ENCODE measurements at regions not wholly inside any gene's neighbourhood (a gene's known extent, or its start where the extent isn't known, plus 50 kb on each side); places are given as distances from the start of the nearest gene placed in this dataset.
A peak's percentile ranks its signal among the peaks of the same experiment; 100 is the strongest.

DNA sequence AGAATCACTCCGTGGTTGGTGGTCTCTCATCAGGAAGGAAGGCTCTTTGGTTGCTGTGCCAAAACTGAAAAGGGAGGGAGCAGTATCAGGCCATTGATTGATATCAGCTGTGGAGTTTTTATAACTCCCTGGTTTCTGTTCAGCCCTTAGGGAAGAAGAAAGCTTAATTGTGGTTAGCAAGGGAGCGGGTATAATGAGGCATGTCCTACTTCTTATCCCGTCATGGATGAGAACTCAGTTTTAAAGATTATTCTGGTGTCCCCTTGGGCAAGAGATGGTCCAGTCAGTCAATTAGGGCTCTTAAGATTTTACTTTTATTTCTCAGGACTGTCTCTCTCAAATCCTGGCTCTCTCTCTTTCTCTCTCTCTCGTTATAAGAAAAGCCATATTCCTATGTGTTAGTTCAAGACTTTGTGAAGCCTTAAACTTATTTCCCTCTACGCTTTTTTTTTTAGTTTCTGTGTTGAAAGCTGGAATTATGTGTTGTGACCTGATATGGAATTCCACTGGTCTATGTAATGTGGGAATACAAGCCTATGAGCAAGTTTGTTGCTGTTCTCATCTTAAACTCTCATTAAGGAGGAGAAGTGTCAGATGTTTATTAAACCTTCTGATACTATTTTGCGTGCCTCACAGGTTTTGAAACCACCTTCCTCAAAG, 514.0 kb upstream of the CDH2 start:
- H3K4me1 Mint-ChIP-seq = peaks cover 15% of the 10 kb centered on the region
- Histone ChIP-seq H4K20me1 (ENCODE audit: low read depth) (no peaks in the 10 kb centered on the region), H2AFZ (replicated peaks) (no peak overlapping the region), H3K9me3 (ENCODE audit: low read depth) (no peaks in the 10 kb centered on the region), H3K27me3 (no peaks in the 10 kb centered on the region), H3K9ac (no peak overlapping the region), H3K79me2 (ENCODE audit: low read depth) (no peaks in the 10 kb centered on the region), H3K27ac (no peak overlapping the region), H3K4me1 (no peaks in the 10 kb centered on the region), H3K4me2 (no peak overlapping the region), H3K4me3 (no peak overlapping the region), H3F3A (ENCODE audit: low read depth) (no peaks in the 10 kb centered on the region), H3K36me3 (no peaks in the 10 kb centered on the region)
- no peak overlapping the region for H3K4me3 Mint-ChIP-seq
- H3K9me3 Mint-ChIP-seq = no peaks in the 10 kb centered on the region
- H3K27ac Mint-ChIP-seq = peak overlapping the region; percentile 61
- no peak for DNase-seq (ENCODE audit: low spot score)
- H3K36me3 Mint-ChIP-seq = no peaks in the 10 kb centered on the region
- no peak for TF ChIP-seq EZH2phosphoT487 (IDR thresholded peaks at IDR 0.05)
- TF ChIP-seq EZH2 (IDR thresholded peaks at IDR 0.05) = no peak
- H3K27me3 Mint-ChIP-seq (ENCODE audit: insufficient read depth, low read depth) = no peaks in the 10 kb centered on the region

DNA sequence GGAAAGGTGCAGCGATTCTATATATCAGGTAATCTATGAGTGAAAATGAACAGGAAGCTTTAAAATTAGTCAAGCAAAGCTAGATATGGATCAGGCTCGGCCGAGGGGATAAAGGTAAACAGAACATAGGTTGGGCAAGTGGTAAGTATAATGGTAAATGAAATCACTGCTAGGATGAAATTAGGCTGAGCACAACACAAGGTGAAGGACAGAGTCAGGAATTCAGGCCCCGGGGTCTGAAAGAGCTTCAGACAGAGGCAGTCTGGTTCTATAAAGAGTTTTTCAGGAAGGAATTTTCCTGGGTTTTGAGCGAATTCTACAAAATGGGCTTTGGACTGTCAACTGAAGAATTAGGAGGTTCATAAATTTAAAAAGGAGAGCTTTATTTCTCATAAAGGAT, 513.2 kb upstream of the CDH2 start:
- Histone ChIP-seq H4K20me1 (ENCODE audit: low read depth) (no peaks in the 10 kb centered on the region), H3K36me3 (no peaks in the 10 kb centered on the region), H3K27ac (no peak overlapping the region), H3K4me3 (no peak overlapping the region), H3K27me3 (no peaks in the 10 kb centered on the region), H3K4me1 (no peaks in the 10 kb centered on the region), H3K79me2 (ENCODE audit: low read depth) (no peaks in the 10 kb centered on the region), H3K4me2 (no peak overlapping the region), H3K9me3 (ENCODE audit: low read depth) (no peaks in the 10 kb centered on the region), H2AFZ (replicated peaks) (no peak overlapping the region), H3F3A (ENCODE audit: low read depth) (no peaks in the 10 kb centered on the region), H3K9ac (no peak overlapping the region)
- H3K27me3 Mint-ChIP-seq (ENCODE audit: insufficient read depth, low read depth) = no peaks in the 10 kb centered on the region
- H3K4me3 Mint-ChIP-seq = no peak overlapping the region
- TF ChIP-seq, protein P1, sequence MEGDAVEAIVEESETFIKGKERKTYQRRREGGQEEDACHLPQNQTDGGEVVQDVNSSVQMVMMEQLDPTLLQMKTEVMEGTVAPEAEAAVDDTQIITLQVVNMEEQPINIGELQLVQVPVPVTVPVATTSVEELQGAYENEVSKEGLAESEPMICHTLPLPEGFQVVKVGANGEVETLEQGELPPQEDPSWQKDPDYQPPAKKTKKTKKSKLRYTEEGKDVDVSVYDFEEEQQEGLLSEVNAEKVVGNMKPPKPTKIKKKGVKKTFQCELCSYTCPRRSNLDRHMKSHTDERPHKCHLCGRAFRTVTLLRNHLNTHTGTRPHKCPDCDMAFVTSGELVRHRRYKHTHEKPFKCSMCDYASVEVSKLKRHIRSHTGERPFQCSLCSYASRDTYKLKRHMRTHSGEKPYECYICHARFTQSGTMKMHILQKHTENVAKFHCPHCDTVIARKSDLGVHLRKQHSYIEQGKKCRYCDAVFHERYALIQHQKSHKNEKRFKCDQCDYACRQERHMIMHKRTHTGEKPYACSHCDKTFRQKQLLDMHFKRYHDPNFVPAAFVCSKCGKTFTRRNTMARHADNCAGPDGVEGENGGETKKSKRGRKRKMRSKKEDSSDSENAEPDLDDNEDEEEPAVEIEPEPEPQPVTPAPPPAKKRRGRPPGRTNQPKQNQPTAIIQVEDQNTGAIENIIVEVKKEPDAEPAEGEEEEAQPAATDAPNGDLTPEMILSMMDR (IDR thresholded peaks at IDR 0.05) = no peak
- no peak for TF ChIP-seq EZH2 (IDR thresholded peaks at IDR 0.05)
- TF ChIP-seq EZH2phosphoT487 (IDR thresholded peaks at IDR 0.05) = no peak
- no peaks in the 10 kb centered on the region for H3K9me3 Mint-ChIP-seq
- no peak for DNase-seq (ENCODE audit: low spot score)
- no peaks in the 10 kb centered on the region for H3K36me3 Mint-ChIP-seq
- no peak overlapping the region for H3K27ac Mint-ChIP-seq
- peaks cover 15% of the 10 kb centered on the region for H3K4me1 Mint-ChIP-seq

DNA sequence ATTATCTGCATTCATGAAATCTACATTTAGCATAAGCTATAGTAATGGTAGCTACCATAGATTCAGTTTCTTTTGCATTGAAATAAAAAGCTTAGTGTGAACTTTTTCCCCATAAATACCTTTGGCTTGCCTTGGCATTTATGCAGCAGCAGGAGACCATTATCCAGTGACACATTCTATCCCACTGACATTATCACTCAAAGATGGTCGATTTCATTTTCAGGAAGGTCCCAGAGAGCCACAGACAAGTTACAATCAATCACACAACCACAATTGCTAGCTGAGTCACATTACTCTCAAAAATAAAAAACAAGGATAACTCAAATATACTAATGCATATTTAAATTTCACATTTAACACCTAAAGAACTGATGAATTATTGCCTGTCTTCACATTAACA, 512.7 kb upstream of the CDH2 start:
- no peak overlapping the region for H3K4me3 Mint-ChIP-seq
- no peaks in the 10 kb centered on the region for H3K27me3 Mint-ChIP-seq (ENCODE audit: insufficient read depth, low read depth)
- H3K36me3 ChIP-seq = no peaks in the 10 kb centered on the region
- H3F3A ChIP-seq (ENCODE audit: low read depth) = no peaks in the 10 kb centered on the region
- H3K4me3 ChIP-seq = no peak overlapping the region
- peaks cover 3% of the 10 kb centered on the region for H3K4me1 ChIP-seq
- no peak overlapping the region for H3K27ac Mint-ChIP-seq
- no peak overlapping the region for H3K9ac ChIP-seq
- H3K4me2 ChIP-seq = no peak overlapping the region
- TF ChIP-seq EZH2 (IDR thresholded peaks at IDR 0.05) (no peak), EZH2phosphoT487 (IDR thresholded peaks at IDR 0.05) (no peak)
- TF ChIP-seq, protein P1 (IDR thresholded peaks at IDR 0.05) = no peak
- H2AFZ ChIP-seq (replicated peaks) = no peak overlapping the region
- no peaks in the 10 kb centered on the region for H3K9me3 Mint-ChIP-seq
- no peaks in the 10 kb centered on the region for H3K36me3 Mint-ChIP-seq
- H4K20me1 ChIP-seq (ENCODE audit: low read depth) = no peaks in the 10 kb centered on the region
- H3K9me3 ChIP-seq (ENCODE audit: low read depth) = no peaks in the 10 kb centered on the region
- no peak for DNase-seq (ENCODE audit: low spot score)
- H3K27ac ChIP-seq = no peak overlapping the region
- no peaks in the 10 kb centered on the region for H3K79me2 ChIP-seq (ENCODE audit: low read depth)
- peaks cover 17% of the 10 kb centered on the region for H3K4me1 Mint-ChIP-seq
- H3K27me3 ChIP-seq = no peaks in the 10 kb centered on the region

DNA sequence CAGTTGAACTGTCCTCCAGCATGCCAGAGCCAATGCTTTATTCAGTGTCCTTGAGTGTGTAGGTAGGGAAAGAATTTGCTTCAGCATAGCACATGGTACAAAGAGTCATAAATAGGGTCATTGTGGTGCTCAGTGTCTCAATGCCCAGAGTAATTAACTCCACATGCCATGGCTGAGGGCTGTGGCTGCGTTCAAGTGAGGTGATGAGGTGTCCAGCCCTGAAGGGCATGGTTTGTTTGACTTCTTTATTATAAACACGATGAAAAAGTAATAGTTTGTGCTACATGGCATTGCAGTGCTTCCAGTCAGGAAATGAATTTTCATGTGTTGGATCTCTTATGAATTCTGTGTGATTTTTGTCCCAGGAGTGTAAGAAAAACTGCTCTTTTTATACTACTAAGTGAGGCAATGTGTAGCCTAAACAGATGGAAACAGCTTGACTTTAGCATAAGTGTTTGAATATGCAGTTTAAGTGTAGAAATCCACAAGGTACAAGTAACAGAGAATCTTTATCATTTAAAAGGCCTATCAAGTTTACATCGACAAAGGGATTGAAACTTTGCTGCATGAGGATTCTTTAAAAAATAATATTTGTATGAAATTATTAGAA, 507.9 kb upstream of the CDH2 start:
- no peaks in the 10 kb centered on the region for H3K27me3 ChIP-seq
- H4K20me1 ChIP-seq (ENCODE audit: low read depth) = no peaks in the 10 kb centered on the region
- no peak overlapping the region for H3K27ac ChIP-seq
- no peaks in the 10 kb centered on the region for H3K36me3 ChIP-seq
- no peaks in the 10 kb centered on the region for H3K36me3 Mint-ChIP-seq
- no peaks in the 10 kb centered on the region for H3K27me3 Mint-ChIP-seq (ENCODE audit: insufficient read depth, low read depth)
- H3K79me2 ChIP-seq (ENCODE audit: low read depth) = no peaks in the 10 kb centered on the region
- H3K4me1 ChIP-seq = peaks cover 4% of the 10 kb centered on the region
- H3K9me3 ChIP-seq (ENCODE audit: low read depth) = no peaks in the 10 kb centered on the region
- DNase-seq (ENCODE audit: low spot score) = no peak
- no peak for TF ChIP-seq EZH2phosphoT487 (IDR thresholded peaks at IDR 0.05)
- no peak for TF ChIP-seq EZH2 (IDR thresholded peaks at IDR 0.05)
- TF ChIP-seq, protein P1 (IDR thresholded peaks at IDR 0.05) = no peak
- no peak overlapping the region for H3K4me3 ChIP-seq
- no peak overlapping the region for H3K4me3 Mint-ChIP-seq
- H3K4me1 Mint-ChIP-seq = peaks cover 8% of the 10 kb centered on the region
- no peaks in the 10 kb centered on the region for H3K9me3 Mint-ChIP-seq
- H3K9ac ChIP-seq = no peak overlapping the region
- no peaks in the 10 kb centered on the region for H3F3A ChIP-seq (ENCODE audit: low read depth)
- H3K4me2 ChIP-seq = no peak overlapping the region
- H2AFZ ChIP-seq (replicated peaks) = no peak overlapping the region
- no peak overlapping the region for H3K27ac Mint-ChIP-seq
